Stomach (tissue), 8 donors: ENCODE measurements at regions not wholly inside any gene's neighbourhood (a gene's known extent, or its start where the extent isn't known, plus 50 kb on each side); places are given as distances from the start of the nearest gene placed in this dataset.
"Not testable (repeated sequence)": the region's sequence is repeated elsewhere in the genome, so short reads cannot be mapped to it uniquely, and the experiment has no call there.

ENCODE experiments used
- DNase-seq, 2 donors: peaks; one replicate each; pipeline versions ENCODE4 v3.0.0 to v3.0.0-alpha.2; 2013 to 2019
- H3K27ac ChIP-seq, 5 donors: fragments of 200-600 bp in 4 of 5; sonication (generic) in 4 of 5; one replicate each; pipeline ENCODE4 v1.5.1; 2013 to 2019; ENCODE audit warnings: mild to moderate bottlenecking in 1 of 5, moderate library complexity in 1 of 5
- H3K27me3 ChIP-seq, 3 donors: fragments of 200-600 bp; sonication (generic); one replicate each; pipeline ENCODE4 v1.5.1; 2017 to 2019; ENCODE audit warnings: mixed run types in 1 of 3
- H3K36me3 ChIP-seq, 4 donors: fragments of 200-600 bp; sonication (generic); 1 replicate in 3 of 4; 2 replicates in 1 of 4; pipeline ENCODE4 v1.5.1; 2016 to 2019
- H3K4me1 ChIP-seq, 4 donors: fragments of 200-600 bp; sonication (generic); one replicate each; pipeline ENCODE4 v1.5.1; 2016 to 2019
- H3K4me3 ChIP-seq, 4 donors: fragments of 200-600 bp; sonication (generic) in 3 of 4; one replicate each; pipeline ENCODE4 v1.5.1; 2016 to 2019; ENCODE audit warnings: mild to moderate bottlenecking in 1 of 4
- H3K9me3 ChIP-seq, 4 donors: fragments of 200-600 bp; sonication (generic); one replicate each; pipeline ENCODE4 v1.5.1; 2016 to 2019
- EP300 ChIP-seq: sonication (generic); formaldehyde crosslinking; IDR thresholded peaks from one replicate; pipeline ENCODE4 v1.6.1; 2017; ENCODE audit warnings: antibody characterized with exemption
- POLR2A ChIP-seq, 4 donors: fragments of 450-650 bp; IDR thresholded peaks; one replicate each; pipeline ENCODE4 v1.6.1; 2016; ENCODE audit warnings: antibody characterized with exemption in 4 of 4, control low read depth in 2 of 4, mild to moderate bottlenecking in 1 of 4, moderate library complexity in 1 of 4
- POLR2AphosphoS5 ChIP-seq, 3 donors: sonication (generic); formaldehyde crosslinking; IDR thresholded peaks; one replicate each; pipeline ENCODE4 v1.6.1; 2016; ENCODE audit warnings: antibody characterized with exemption in 3 of 3
- WGBS, 5 donors: extraction: QIAGEN DNeasy Blood & Tissue Kit in 3 of 5; methylation state at CpG; one replicate each; pipeline versions ENCODE4 v1.1.5 to v1.1.7; 2013 to 2018; 5-methylcytosine and 5-hydroxymethylcytosine counted together
- intact Hi-C: fragments of 100-400 bp; cut with DNase I; formaldehyde crosslinking; loops from one replicate; pipeline ENCODE4 v1.15.1; 2023; ENCODE audit warnings: low total_unique reads
- TF ChIP-seq, protein P1 (sequence below), 7 experiments: fragments of 450-650 bp in 4 of 7; fragments of 200-600 bp in 3 of 7; sonication (generic) in 3 of 7; IDR thresholded peaks; one replicate each; pipeline ENCODE4 v1.5.1; 2016 to 2019; ENCODE audit warnings: antibody characterized with exemption in 7 of 7, control low read depth in 2 of 7, mild to moderate bottlenecking in 1 of 7
- donor health status: healthy with polysubstance abuse.
- donor health status: Bipolar disorder and iron deficiency.
- donor health status: healthy.

DNA sequence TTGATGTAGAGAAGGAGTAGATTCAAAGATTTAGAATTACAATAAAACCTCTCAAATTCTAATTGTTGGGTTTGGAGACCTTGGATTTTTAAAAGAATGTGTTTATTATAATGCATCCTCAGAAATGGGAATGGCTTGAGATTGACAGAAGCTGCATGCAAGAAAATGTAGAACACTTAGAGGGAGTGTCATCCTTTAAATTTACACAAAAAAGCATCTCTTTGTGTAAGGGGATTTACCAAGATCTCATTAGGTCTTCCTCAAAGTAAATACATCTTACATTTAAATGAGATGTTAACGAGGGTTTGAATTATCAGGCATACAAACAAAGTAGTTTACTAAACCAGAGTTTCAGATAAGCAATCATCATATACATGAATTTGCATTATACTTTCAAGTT, 615.0 kb downstream of the FAM133A start:
- intact Hi-C loops = no loop called here
- Histone ChIP-seq H3K27me3 (no peaks in the 10 kb centered on the region), H3K36me3 (no peaks in the 10 kb centered on the region), H3K27ac (no peak overlapping the region), H3K4me1 (no peaks in the 10 kb centered on the region), H3K9me3 (peaks cover 0 to 9% (median under 1%) of the 10 kb centered on the region in 4 donors), H3K4me3 (no peak overlapping the region)
- WGBS, 5 donors = 11 to 38% (median 16%) methylated on average over 1 of the region's 1 CpG
- DNase-seq = no peak
- TF ChIP-seq POLR2AphosphoS5 (IDR thresholded peaks at IDR 0.05) (no peak), EP300 (no peak)

DNA sequence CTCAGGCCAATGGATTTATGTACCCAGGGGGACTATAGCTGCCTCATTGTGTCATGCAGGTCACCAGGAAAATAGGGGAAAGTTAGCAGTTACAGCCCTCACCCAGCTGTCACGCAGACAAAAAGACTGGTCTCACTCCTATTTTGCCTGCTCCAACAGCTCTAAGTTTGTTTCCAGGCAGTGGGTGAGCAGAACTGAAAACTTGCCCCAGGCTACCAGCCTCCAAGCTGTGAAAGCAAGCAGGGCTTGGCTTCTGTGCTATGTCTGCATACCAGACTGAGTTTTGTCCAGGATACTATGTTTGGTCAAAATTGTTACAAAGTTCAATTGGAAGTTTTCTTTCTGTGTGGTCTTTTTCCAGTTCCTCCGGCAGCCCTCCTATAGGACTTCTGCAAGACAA, 628.4 kb downstream of the FAM133A start:
- DNase-seq = no peak
- 75 to 91% (median 85%) methylated on average over 2 of the region's 2 CpGs for WGBS, 5 donors
- TF ChIP-seq POLR2AphosphoS5 (IDR thresholded peaks at IDR 0.05) (no peak), EP300 (no peak), POLR2A (IDR thresholded peaks at IDR 0.05) (no peak)
- TF ChIP-seq, protein P1, sequence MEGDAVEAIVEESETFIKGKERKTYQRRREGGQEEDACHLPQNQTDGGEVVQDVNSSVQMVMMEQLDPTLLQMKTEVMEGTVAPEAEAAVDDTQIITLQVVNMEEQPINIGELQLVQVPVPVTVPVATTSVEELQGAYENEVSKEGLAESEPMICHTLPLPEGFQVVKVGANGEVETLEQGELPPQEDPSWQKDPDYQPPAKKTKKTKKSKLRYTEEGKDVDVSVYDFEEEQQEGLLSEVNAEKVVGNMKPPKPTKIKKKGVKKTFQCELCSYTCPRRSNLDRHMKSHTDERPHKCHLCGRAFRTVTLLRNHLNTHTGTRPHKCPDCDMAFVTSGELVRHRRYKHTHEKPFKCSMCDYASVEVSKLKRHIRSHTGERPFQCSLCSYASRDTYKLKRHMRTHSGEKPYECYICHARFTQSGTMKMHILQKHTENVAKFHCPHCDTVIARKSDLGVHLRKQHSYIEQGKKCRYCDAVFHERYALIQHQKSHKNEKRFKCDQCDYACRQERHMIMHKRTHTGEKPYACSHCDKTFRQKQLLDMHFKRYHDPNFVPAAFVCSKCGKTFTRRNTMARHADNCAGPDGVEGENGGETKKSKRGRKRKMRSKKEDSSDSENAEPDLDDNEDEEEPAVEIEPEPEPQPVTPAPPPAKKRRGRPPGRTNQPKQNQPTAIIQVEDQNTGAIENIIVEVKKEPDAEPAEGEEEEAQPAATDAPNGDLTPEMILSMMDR (IDR thresholded peaks at IDR 0.05) = no peak
- Histone ChIP-seq H3K27me3 (peaks cover 0 to 4% (median 0%) of the 10 kb centered on the region in 3 donors), H3K36me3 (no peaks in the 10 kb centered on the region), H3K9me3 (peaks cover 0 to 19% (median 5%) of the 10 kb centered on the region in 4 donors), H3K4me3 (no peak overlapping the region), H3K4me1 (no peaks in the 10 kb centered on the region), H3K27ac (no peak overlapping the region)
- intact Hi-C loops = no loop called here

DNA sequence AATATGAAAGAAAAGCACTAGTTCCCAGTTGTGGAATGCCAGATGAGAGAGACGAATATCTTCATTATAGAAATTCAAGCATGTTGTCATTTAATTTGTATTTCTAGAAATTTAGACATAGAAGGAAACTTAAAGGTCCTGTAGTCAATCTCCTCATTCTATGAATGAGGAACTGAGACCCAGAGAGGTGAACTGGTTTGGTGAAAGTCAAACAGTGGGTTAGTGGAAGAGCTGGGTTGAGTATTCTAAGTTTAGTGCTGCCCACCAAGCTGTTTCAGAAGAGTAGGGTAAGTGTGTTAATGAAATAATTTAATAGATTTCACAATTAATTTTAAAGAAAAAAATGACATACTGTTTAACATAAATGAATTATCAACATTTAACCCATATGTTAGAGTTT, 655.2 kb downstream of the FAM133A start:
- WGBS, 5 donors = 80 to 95% (median 88%) methylated on average over 1 of the region's 1 CpG
- Histone ChIP-seq H3K27ac (no peak overlapping the region), H3K4me1 (no peaks in the 10 kb centered on the region), H3K9me3 (no peaks in the 10 kb centered on the region), H3K36me3 (no peaks in the 10 kb centered on the region), H3K27me3 (no peaks in the 10 kb centered on the region), H3K4me3 (no peak overlapping the region)
- no peak for DNase-seq
- intact Hi-C loops = no loop called here
- TF ChIP-seq POLR2A (IDR thresholded peaks at IDR 0.05) (no peak), EP300 (no peak), POLR2AphosphoS5 (IDR thresholded peaks at IDR 0.05) (no peak)
- TF ChIP-seq, protein P1 (IDR thresholded peaks at IDR 0.05) = no peak

DNA sequence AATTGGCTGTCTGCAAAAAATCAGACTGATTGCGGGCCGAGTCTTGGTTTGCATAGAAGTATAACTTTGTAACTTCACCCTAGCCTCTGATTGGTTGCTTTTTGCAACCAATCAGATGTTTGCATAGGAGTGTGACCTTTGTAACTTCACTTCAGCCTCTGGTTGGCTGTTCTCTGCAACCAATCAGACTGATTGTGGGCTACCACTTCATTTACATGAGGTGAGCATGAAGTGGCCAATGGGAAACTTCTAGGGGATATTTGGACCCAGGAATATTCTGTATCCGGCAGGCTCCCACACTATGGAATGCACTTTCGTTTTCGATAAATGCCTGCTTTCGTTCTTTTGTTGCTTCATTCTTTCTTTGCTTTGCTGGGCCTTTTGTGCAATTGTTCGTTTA, 667.7 kb downstream of the FAM133A start:
- H3K4me3 ChIP-seq, DNase-seq, H3K4me1 ChIP-seq, H3K36me3 ChIP-seq, H3K27me3 ChIP-seq, H3K27ac ChIP-seq, intact Hi-C loops, H3K9me3 ChIP-seq: not testable (repeated sequence)
- WGBS, 5 donors = 88 to 91% (median 90%) methylated on average over 7 of the region's 7 CpGs

DNA sequence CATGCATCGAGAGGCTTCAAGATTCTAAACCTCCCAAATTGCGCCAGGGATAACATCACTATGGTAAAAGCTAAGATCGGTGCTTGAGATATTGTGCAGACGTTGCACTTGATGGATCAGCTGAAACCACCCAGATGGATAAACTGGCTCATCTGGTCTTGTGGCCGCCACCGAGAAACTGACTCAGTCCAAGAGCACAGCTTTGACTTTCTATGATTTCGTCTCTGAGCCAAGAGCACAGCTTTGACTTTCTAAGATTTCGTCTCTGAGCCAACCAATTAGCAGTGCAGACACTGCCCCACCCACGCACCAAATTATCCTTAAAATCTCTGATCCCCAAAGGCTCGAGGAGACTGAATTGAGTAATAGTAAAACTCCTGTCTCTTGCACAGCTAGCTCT, 687.2 kb downstream of the FAM133A start:
- H3K27ac ChIP-seq = no peak overlapping the region
- intact Hi-C loops = no loop called here
- no peak overlapping the region for H3K4me3 ChIP-seq
- 81 to 88% (median 86%) methylated on average over 10 of the region's 10 CpGs for WGBS, 5 donors
- H3K9me3 ChIP-seq = peaks cover 0 to 7% (median 0%) of the 10 kb centered on the region in 4 donors
- DNase-seq = no peak
- no peaks in the 10 kb centered on the region for H3K36me3 ChIP-seq
- no peak for TF ChIP-seq POLR2A (IDR thresholded peaks at IDR 0.05)
- no peak for TF ChIP-seq POLR2AphosphoS5 (IDR thresholded peaks at IDR 0.05)
- TF ChIP-seq, protein P1 (IDR thresholded peaks at IDR 0.05) = no peak
- TF ChIP-seq EP300 = no peak
- no peaks in the 10 kb centered on the region for H3K4me1 ChIP-seq
- no peaks in the 10 kb centered on the region for H3K27me3 ChIP-seq
